Loucy (cell line): ENCODE measurements at regions not wholly inside any gene's neighbourhood (a gene's known extent, or its start where the extent isn't known, plus 50 kb on each side); places are given as distances from the start of the nearest gene placed in this dataset.

ENCODE experiments used
- EZH2phosphoT487 ChIP-seq: fragments of 200-600 bp; IDR thresholded peaks from 2 replicates; pipeline ENCODE4 v1.6.1; 2018; ENCODE audit warnings: antibody characterized with exemption, mild to moderate bottlenecking, moderate library complexity, borderline replicate concordance
- TF ChIP-seq, protein P1 (sequence below): fragments of 200-600 bp; sonication (generic); conservative IDR thresholded peaks from 2 replicates; pipeline ENCODE4 v1.5.1; 2014; ENCODE audit warnings: mild to moderate bottlenecking, antibody characterized with exemption, low read length

DNA sequence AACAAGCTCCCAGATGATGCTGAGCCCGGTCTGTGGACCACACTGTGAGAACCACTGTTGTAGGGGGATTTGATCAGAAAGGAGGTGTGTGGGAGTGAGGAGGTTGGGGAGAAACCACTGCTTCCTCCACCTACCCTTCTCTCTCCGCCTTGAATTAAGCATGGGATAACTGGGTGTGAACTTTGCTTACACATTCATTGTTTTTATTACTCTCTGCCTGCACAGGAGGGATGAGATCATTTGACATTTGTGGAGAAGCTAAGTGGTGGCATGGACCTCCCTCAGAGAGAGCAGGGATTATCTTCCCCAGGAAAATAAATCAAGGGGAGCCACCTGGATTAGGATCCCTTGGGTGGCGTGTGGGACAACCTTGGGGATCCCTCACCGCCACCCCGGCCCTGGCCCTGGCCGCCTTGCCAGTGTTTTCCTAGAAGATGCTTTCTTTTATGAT is 212.1 kb upstream of the ATP6AP2 start:
- TF ChIP-seq, protein P1, sequence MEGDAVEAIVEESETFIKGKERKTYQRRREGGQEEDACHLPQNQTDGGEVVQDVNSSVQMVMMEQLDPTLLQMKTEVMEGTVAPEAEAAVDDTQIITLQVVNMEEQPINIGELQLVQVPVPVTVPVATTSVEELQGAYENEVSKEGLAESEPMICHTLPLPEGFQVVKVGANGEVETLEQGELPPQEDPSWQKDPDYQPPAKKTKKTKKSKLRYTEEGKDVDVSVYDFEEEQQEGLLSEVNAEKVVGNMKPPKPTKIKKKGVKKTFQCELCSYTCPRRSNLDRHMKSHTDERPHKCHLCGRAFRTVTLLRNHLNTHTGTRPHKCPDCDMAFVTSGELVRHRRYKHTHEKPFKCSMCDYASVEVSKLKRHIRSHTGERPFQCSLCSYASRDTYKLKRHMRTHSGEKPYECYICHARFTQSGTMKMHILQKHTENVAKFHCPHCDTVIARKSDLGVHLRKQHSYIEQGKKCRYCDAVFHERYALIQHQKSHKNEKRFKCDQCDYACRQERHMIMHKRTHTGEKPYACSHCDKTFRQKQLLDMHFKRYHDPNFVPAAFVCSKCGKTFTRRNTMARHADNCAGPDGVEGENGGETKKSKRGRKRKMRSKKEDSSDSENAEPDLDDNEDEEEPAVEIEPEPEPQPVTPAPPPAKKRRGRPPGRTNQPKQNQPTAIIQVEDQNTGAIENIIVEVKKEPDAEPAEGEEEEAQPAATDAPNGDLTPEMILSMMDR: no peak
- TF ChIP-seq EZH2phosphoT487: no peak
